ENCODE measurements at regions not wholly inside any gene's neighbourhood (a gene's known extent, or its start where the extent isn't known, plus 50 kb on each side); places are given as distances from the start of the nearest gene placed in this dataset.
"Not testable (repeated sequence)": the region's sequence is repeated elsewhere in the genome, so short reads cannot be mapped to it uniquely, and the experiment has no call there.

- intact Hi-C loops (cut with DNase I), result no loop called here
- no peak overlapping the region for H3K4me3 ChIP-seq
- no peaks in the 10 kb centered on the region for H3K36me3 ChIP-seq
- no peak for DNase-seq (ENCODE audit: low spot score in 2 of 2)
- H3K4me1 ChIP-seq, result no peaks in the 10 kb centered on the region
- no peak for TF ChIP-seq CTCF (IDR thresholded peaks at IDR 0.05)
- H3K9me3 ChIP-seq, result no peaks in the 10 kb centered on the region
- H3K27ac ChIP-seq, result no peak overlapping the region
- no peaks in the 10 kb centered on the region for H3K27me3 ChIP-seq
These were observed 532.1 kb upstream of the PITX2 start for GRCh38 chr4:111154934-111155333.

GRCh38 chr4:111164556-111164955 lies 541.7 kb upstream of the PITX2 start:
- H3K4me1 ChIP-seq; H3K4me3 ChIP-seq; H3K36me3 ChIP-seq; DNase-seq (ENCODE audit: low spot score in 2 of 2); H3K9me3 ChIP-seq; intact Hi-C loops (cut with DNase I); H3K27me3 ChIP-seq; H3K27ac ChIP-seq: not testable (repeated sequence)

GRCh38 chr4:111174331-111174730 lies 551.5 kb upstream of the PITX2 start:
- no peak for DNase-seq (ENCODE audit: low spot score in 2 of 2)
- H3K27ac ChIP-seq, result no peak overlapping the region
- H3K4me1 ChIP-seq, result no peaks in the 10 kb centered on the region
- H3K9me3 ChIP-seq, result no peaks in the 10 kb centered on the region
- intact Hi-C loops (cut with DNase I), result no loop called here
- no peaks in the 10 kb centered on the region for H3K36me3 ChIP-seq
- no peaks in the 10 kb centered on the region for H3K27me3 ChIP-seq
- no peak for TF ChIP-seq CTCF (IDR thresholded peaks at IDR 0.05)
- no peak overlapping the region for H3K4me3 ChIP-seq

GRCh38 chr4:111178231-111178630 lies 555.4 kb upstream of the PITX2 start:
- no peaks in the 10 kb centered on the region for H3K27me3 ChIP-seq
- no peak overlapping the region for H3K27ac ChIP-seq
- no peak for DNase-seq (ENCODE audit: low spot score in 2 of 2)
- no peak for TF ChIP-seq CTCF (IDR thresholded peaks at IDR 0.05)
- no peaks in the 10 kb centered on the region for H3K9me3 ChIP-seq
- no peak overlapping the region for H3K4me3 ChIP-seq
- no peaks in the 10 kb centered on the region for H3K4me1 ChIP-seq
- intact Hi-C loops (cut with DNase I), result no loop called here
- H3K36me3 ChIP-seq, result no peaks in the 10 kb centered on the region

- no peak for DNase-seq (ENCODE audit: low spot score in 2 of 2)
- Histone ChIP-seq H3K4me1 (no peaks in the 10 kb centered on the region), H3K4me3 (no peak overlapping the region), H3K36me3 (no peaks in the 10 kb centered on the region), H3K9me3 (no peaks in the 10 kb centered on the region), H3K27me3 (no peaks in the 10 kb centered on the region), H3K27ac (no peak overlapping the region)
- no peak for TF ChIP-seq CTCF (IDR thresholded peaks at IDR 0.05)
- intact Hi-C loops (cut with DNase I), result no loop called here
These were observed 564.2 kb upstream of the PITX2 start for GRCh38 chr4:111187108-111187507.

GRCh38 chr4:111198446-111198845 lies 575.6 kb upstream of the PITX2 start:
- intact Hi-C loops (cut with DNase I), result no loop called here
- Histone ChIP-seq H3K9me3 (no peaks in the 10 kb centered on the region), H3K36me3 (no peaks in the 10 kb centered on the region), H3K27me3 (no peaks in the 10 kb centered on the region), H3K4me3 (no peak overlapping the region), H3K4me1 (no peaks in the 10 kb centered on the region), H3K27ac (no peak overlapping the region)
- DNase-seq (ENCODE audit: low spot score in 2 of 2), result no peak
- no peak for TF ChIP-seq CTCF (IDR thresholded peaks at IDR 0.05)
